KMS-11 (cell line): ENCODE measurements at regions not wholly inside any gene's neighbourhood (a gene's known extent, or its start where the extent isn't known, plus 50 kb on each side); places are given as distances from the start of the nearest gene placed in this dataset.
"Not testable (repeated sequence)": the region's sequence is repeated elsewhere in the genome, so short reads cannot be mapped to it uniquely, and the experiment has no call there.

ENCODE experiments used
- H2AFZ ChIP-seq: fragments of 200-600 bp; sonication (generic); 2 replicates; pipeline ENCODE4 v1.6.1; 2016; ENCODE audit warnings: antibody characterized with exemption, mixed run types, low read depth
- H3K27ac ChIP-seq: fragments of 200-600 bp; sonication (generic); 2 replicates; pipeline ENCODE4 v1.6.1; 2016; ENCODE audit warnings: mild to moderate bottlenecking, mixed run types
- H3K27me3 ChIP-seq: fragments of 200-600 bp; sonication (generic); 2 replicates; pipeline ENCODE4 v1.6.1; 2017; ENCODE audit warnings: mild to moderate bottlenecking, low read depth, mixed run types, moderate library complexity; ENCODE audit not compliant: insufficient read depth
- H3K36me3 ChIP-seq: fragments of 200-600 bp; sonication (generic); 2 replicates; pipeline ENCODE4 v1.6.1; 2017; ENCODE audit warnings: mild to moderate bottlenecking, mixed run types; ENCODE audit not compliant: insufficient read depth
- H3K4me1 ChIP-seq: fragments of 200-600 bp; sonication (generic); 2 replicates; pipeline ENCODE4 v1.6.1; 2016; ENCODE audit warnings: mild to moderate bottlenecking, low read depth, mixed run types; ENCODE audit not compliant: poor library complexity, severe bottlenecking
- H3K4me2 ChIP-seq: fragments of 200-600 bp; sonication (generic); 2 replicates; pipeline ENCODE4 v1.7.0; 2016; ENCODE audit warnings: mild to moderate bottlenecking, mixed run types
- H3K4me3 ChIP-seq: fragments of 200-600 bp; sonication (generic); IDR thresholded peaks from 2 replicates; pipeline ENCODE4 v1.6.1; 2017; ENCODE audit warnings: low read depth, low read length, mixed read lengths; ENCODE audit not compliant: insufficient read depth
- H3K79me2 ChIP-seq: fragments of 200-600 bp; sonication (generic); 2 replicates; pipeline ENCODE4 v1.6.1; 2016; ENCODE audit warnings: low read depth, mixed run types; ENCODE audit not compliant: insufficient read depth
- H3K9ac ChIP-seq: fragments of 200-600 bp; sonication (generic); 2 replicates; pipeline ENCODE4 v1.6.1; 2016; ENCODE audit warnings: mild to moderate bottlenecking, mixed run types
- H4K20me1 ChIP-seq: fragments of 200-600 bp; sonication (generic); 2 replicates; pipeline ENCODE4 v1.6.1; 2016; ENCODE audit warnings: mild to moderate bottlenecking, mixed run types; ENCODE audit not compliant: insufficient read depth
- TF ChIP-seq, protein P1 (sequence below): fragments of 200-600 bp; sonication (generic); conservative IDR thresholded peaks from 2 replicates; pipeline ENCODE4 v1.6.1; 2017; ENCODE audit warnings: low read depth, mild to moderate bottlenecking, antibody characterized with exemption, low read length, moderate library complexity, mixed read lengths

DNA sequence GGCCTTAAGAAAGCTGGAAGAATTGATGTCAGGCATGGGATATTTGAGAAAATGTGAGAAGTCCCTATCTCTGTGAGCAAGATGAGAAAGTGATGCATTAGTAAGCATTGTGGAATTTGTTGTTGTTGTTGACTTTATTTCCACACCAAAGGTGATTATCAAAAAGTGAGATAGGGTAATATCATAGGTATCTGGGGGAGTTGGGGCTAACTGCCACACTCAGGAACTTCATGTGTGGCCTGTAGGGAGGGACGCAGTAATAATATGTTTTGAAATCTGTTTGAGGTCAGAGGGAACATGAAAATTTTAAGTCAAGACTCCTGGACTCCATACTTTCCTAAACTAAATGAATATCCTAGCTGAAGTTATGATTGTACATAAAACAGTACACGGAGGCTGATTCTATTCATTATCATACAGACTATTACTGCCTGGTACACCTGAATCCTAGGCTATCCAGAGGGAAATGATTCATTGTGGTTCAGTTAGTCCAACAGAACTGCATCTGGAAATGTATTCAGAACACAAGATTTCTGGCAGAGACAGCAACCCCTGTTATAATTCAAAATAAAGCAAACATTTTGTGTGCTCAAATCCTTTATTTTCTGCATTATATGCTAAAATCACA is 304.8 kb downstream of the CPS1 start:
- Histone ChIP-seq H3K4me2 (no peak overlapping the region), H3K79me2 (no peaks in the 10 kb centered on the region), H2AFZ (no peak overlapping the region), H3K9ac (no peak overlapping the region), H3K36me3 (no peaks in the 10 kb centered on the region), H3K27me3 (no peaks in the 10 kb centered on the region), H3K27ac (no peak overlapping the region), H3K4me1 (no peaks in the 10 kb centered on the region), H4K20me1 (no peaks in the 10 kb centered on the region), H3K4me3 (no peak overlapping the region)
- TF ChIP-seq, protein P1, sequence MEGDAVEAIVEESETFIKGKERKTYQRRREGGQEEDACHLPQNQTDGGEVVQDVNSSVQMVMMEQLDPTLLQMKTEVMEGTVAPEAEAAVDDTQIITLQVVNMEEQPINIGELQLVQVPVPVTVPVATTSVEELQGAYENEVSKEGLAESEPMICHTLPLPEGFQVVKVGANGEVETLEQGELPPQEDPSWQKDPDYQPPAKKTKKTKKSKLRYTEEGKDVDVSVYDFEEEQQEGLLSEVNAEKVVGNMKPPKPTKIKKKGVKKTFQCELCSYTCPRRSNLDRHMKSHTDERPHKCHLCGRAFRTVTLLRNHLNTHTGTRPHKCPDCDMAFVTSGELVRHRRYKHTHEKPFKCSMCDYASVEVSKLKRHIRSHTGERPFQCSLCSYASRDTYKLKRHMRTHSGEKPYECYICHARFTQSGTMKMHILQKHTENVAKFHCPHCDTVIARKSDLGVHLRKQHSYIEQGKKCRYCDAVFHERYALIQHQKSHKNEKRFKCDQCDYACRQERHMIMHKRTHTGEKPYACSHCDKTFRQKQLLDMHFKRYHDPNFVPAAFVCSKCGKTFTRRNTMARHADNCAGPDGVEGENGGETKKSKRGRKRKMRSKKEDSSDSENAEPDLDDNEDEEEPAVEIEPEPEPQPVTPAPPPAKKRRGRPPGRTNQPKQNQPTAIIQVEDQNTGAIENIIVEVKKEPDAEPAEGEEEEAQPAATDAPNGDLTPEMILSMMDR, result no peak

DNA sequence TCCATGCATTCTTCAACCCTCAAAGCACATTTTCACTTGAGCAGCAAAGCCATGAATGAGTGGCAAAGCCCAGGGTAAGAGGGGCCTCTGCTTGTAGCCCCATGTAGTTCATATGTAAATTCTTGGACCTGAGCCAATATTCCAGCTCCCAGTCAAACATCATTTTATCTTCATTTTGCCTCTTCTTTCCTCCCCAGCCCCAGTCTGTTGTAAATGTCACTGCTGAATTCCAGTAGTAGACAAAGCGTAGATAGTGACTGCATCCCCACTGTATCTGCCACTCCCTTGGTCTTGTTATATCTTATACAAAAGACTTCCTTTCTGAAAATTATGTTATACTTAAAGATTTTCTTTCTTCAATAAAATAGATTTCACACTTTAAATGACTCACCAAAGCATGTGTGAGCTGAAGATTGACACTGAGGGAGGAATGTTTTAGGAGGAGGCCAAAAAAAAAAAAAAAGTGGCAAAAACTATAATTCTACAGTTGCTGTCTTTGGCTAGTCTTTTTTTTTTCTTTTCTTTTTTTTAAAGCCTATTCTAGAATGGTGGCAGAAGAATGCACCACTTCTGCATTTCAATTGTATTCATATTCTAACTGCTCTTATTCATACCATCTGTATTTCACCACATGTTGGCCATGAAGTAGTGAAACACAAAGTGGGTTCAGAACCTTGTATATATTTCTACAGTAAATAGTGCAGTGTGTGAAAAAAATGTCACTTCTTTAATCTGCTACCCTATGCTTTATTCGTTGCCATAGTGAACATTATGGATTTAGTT is 306.1 kb downstream of the CPS1 start:
- H3K27ac ChIP-seq, result no peak overlapping the region

DNA sequence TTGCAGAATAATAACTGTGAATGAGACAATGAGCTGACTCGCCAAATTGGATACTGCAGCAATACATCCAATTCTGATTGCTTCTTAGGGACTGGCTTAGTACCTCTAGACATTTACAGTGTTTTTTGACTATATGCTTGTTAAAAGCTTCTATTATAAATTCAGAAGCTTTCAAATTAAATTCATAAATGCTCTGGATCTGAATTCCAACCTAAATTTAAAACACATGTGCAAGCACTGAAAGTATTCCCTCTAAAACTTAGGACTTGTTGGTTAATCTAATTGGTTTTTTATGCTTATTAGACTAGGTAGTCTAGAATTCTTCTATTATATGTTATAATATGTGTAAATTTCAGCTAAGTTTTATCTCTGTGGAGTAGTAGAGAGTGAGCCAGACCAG is 306.9 kb downstream of the CPS1 start:
- H3K27me3 ChIP-seq, result no peaks in the 10 kb centered on the region
- H3K4me2 ChIP-seq, result no peak overlapping the region
- H2AFZ ChIP-seq, result no peak overlapping the region
- H3K4me3 ChIP-seq, result no peak overlapping the region
- H3K27ac ChIP-seq, result no peak overlapping the region
- H3K9ac ChIP-seq, result no peak overlapping the region
- H3K79me2 ChIP-seq, result no peaks in the 10 kb centered on the region
- TF ChIP-seq, protein P1, result no peak
- H3K4me1 ChIP-seq, result no peaks in the 10 kb centered on the region
- H4K20me1 ChIP-seq, result no peaks in the 10 kb centered on the region
- no peaks in the 10 kb centered on the region for H3K36me3 ChIP-seq

More for the DNA sequence above, 306.1 kb downstream of the CPS1 start:
- Histone ChIP-seq H3K4me2 (no peak overlapping the region), H2AFZ (no peak overlapping the region), H3K36me3 (no peaks in the 10 kb centered on the region), H3K4me1 (no peaks in the 10 kb centered on the region), H3K79me2 (no peaks in the 10 kb centered on the region), H3K9ac (no peak overlapping the region), H4K20me1 (no peaks in the 10 kb centered on the region), H3K4me3 (no peak overlapping the region), H3K27me3 (no peaks in the 10 kb centered on the region)
- TF ChIP-seq, protein P1, result no peak

DNA sequence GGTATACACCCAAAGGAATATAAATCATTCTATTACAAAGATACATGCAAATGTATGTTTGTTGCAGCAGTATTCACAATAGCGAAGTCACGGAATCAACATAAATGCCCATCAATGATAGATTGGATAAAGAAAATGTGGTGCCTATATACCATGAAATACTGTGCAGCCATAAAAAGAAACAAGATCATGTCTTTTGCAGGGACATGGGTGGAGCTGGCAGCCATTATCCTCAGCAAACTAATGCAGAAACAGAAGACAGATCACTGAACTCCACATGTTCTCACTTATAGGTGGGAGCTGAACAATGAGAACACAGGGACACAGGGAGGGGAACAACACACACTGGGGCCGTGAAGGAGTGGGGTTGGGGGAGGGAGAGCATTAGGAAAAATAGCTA is 315.2 kb downstream of the CPS1 start:
- H2AFZ ChIP-seq, H3K4me2 ChIP-seq, H3K36me3 ChIP-seq, H3K79me2 ChIP-seq, H3K4me3 ChIP-seq, H3K27me3 ChIP-seq, H3K4me1 ChIP-seq, H3K27ac ChIP-seq, H4K20me1 ChIP-seq, H3K9ac ChIP-seq: not testable (repeated sequence)

DNA sequence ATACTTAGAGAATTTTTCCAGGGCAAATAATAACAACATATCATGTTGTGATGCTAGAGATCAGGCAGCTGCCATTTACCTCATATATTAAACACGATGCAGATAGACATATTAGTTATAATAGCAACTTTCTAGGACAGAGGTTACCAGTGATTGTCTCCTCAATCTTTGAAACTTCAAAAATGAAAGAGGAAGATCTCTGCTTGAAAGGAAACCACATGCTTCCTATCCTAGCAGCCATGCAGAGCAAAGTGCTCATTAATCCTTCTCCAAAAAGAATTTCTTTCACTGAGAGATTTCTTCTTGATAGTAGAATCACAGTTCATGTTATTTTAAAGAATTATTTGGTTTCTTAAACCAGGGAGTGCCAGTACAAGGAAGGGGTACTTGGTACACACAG is 317.2 kb downstream of the CPS1 start:
- Histone ChIP-seq H3K4me2 (no peak overlapping the region), H3K79me2 (no peaks in the 10 kb centered on the region), H3K27ac (no peak overlapping the region), H3K4me1 (no peaks in the 10 kb centered on the region), H3K9ac (no peak overlapping the region), H3K4me3 (no peak overlapping the region), H3K36me3 (no peaks in the 10 kb centered on the region), H2AFZ (0 out of 2 replicates have a peak overlapping the region, but pooled peaks have one; percentile 27), H3K27me3 (no peaks in the 10 kb centered on the region), H4K20me1 (no peaks in the 10 kb centered on the region)
- TF ChIP-seq, protein P1, result no peak
